Activated naive CD4-positive, alpha-beta T cell treated with anti-CD3 and anti-CD28 coated beads, Interleukin-2, amount 50 U/mL, for 24 hours (primary cell): ENCODE measurements at regions not wholly inside any gene's neighbourhood (a gene's known extent, or its start where the extent isn't known, plus 50 kb on each side); places are given as distances from the start of the nearest gene placed in this dataset.

ENCODE experiments used
- H3K27ac Mint-ChIP-seq: one replicate; pipeline ENCODE4 v1.8.0; 2021; ENCODE audit warnings: mild to moderate bottlenecking, mixed read lengths
- H3K27me3 Mint-ChIP-seq: one replicate; pipeline ENCODE4 v1.8.0; 2021; ENCODE audit warnings: mixed read lengths
- H3K36me3 Mint-ChIP-seq: one replicate; pipeline ENCODE4 v1.8.0; 2021; ENCODE audit warnings: mixed read lengths
- H3K4me1 Mint-ChIP-seq: one replicate; pipeline ENCODE4 v1.8.0; 2021; ENCODE audit warnings: mixed read lengths
- H3K4me3 Mint-ChIP-seq: one replicate; pipeline ENCODE4 v1.8.0; 2021; ENCODE audit warnings: mild to moderate bottlenecking, mixed read lengths
- H3K9me3 Mint-ChIP-seq: one replicate; pipeline ENCODE4 v1.8.0; 2021; ENCODE audit warnings: mixed read lengths

GRCh38 chr6:9627916-9628315, 787.0 kb downstream of the TFAP2A start:
- no peaks in the 10 kb centered on the region for H3K27me3 Mint-ChIP-seq
- peaks cover 17% of the 10 kb centered on the region for H3K9me3 Mint-ChIP-seq
- no peaks in the 10 kb centered on the region for H3K36me3 Mint-ChIP-seq
- no peak overlapping the region for H3K27ac Mint-ChIP-seq
- H3K4me1 Mint-ChIP-seq, result no peaks in the 10 kb centered on the region
- no peak overlapping the region for H3K4me3 Mint-ChIP-seq

- no peaks in the 10 kb centered on the region for H3K27me3 Mint-ChIP-seq
- H3K4me1 Mint-ChIP-seq, result no peaks in the 10 kb centered on the region
- H3K9me3 Mint-ChIP-seq, result peaks cover 7% of the 10 kb centered on the region
- H3K27ac Mint-ChIP-seq, result no peak overlapping the region
- no peak overlapping the region for H3K4me3 Mint-ChIP-seq
- H3K36me3 Mint-ChIP-seq, result no peaks in the 10 kb centered on the region
These were observed 790.9 kb downstream of the TFAP2A start for GRCh38 chr6:9623985-9624384.

- Mint-ChIP-seq H3K4me3 (no peak overlapping the region), H3K36me3 (no peaks in the 10 kb centered on the region), H3K9me3 (peaks cover 7% of the 10 kb centered on the region), H3K27ac (no peak overlapping the region), H3K4me1 (no peaks in the 10 kb centered on the region), H3K27me3 (no peaks in the 10 kb centered on the region)
These were observed 791.5 kb downstream of the TFAP2A start for GRCh38 chr6:9623228-9623832.

GRCh38 chr6:9621276-9621675, 793.6 kb downstream of the TFAP2A start:
- H3K4me1 Mint-ChIP-seq, result no peaks in the 10 kb centered on the region
- H3K27me3 Mint-ChIP-seq, result no peaks in the 10 kb centered on the region
- no peaks in the 10 kb centered on the region for H3K36me3 Mint-ChIP-seq
- no peak overlapping the region for H3K4me3 Mint-ChIP-seq
- no peak overlapping the region for H3K27ac Mint-ChIP-seq
- no peaks in the 10 kb centered on the region for H3K9me3 Mint-ChIP-seq

- no peak overlapping the region for H3K27ac Mint-ChIP-seq
- no peaks in the 10 kb centered on the region for H3K9me3 Mint-ChIP-seq
- no peaks in the 10 kb centered on the region for H3K27me3 Mint-ChIP-seq
- no peaks in the 10 kb centered on the region for H3K4me1 Mint-ChIP-seq
- H3K36me3 Mint-ChIP-seq, result no peaks in the 10 kb centered on the region
- no peak overlapping the region for H3K4me3 Mint-ChIP-seq
These were observed 794.2 kb downstream of the TFAP2A start for GRCh38 chr6:9620687-9621086.

GRCh38 chr6:9620263-9620662, 794.6 kb downstream of the TFAP2A start:
- Mint-ChIP-seq H3K9me3 (no peaks in the 10 kb centered on the region), H3K27me3 (no peaks in the 10 kb centered on the region), H3K36me3 (no peaks in the 10 kb centered on the region), H3K4me3 (no peak overlapping the region), H3K27ac (no peak overlapping the region), H3K4me1 (no peaks in the 10 kb centered on the region)

- no peaks in the 10 kb centered on the region for H3K27me3 Mint-ChIP-seq
- H3K27ac Mint-ChIP-seq, result no peak overlapping the region
- no peaks in the 10 kb centered on the region for H3K36me3 Mint-ChIP-seq
- no peaks in the 10 kb centered on the region for H3K4me1 Mint-ChIP-seq
- H3K4me3 Mint-ChIP-seq, result no peak overlapping the region
- H3K9me3 Mint-ChIP-seq, result no peaks in the 10 kb centered on the region
These were observed 800.1 kb downstream of the TFAP2A start for GRCh38 chr6:9614778-9615177.

- Mint-ChIP-seq H3K4me3 (no peak overlapping the region), H3K27me3 (no peaks in the 10 kb centered on the region), H3K4me1 (no peaks in the 10 kb centered on the region), H3K9me3 (no peaks in the 10 kb centered on the region), H3K36me3 (no peaks in the 10 kb centered on the region), H3K27ac (no peak overlapping the region)
These were observed 802.4 kb downstream of the TFAP2A start for GRCh38 chr6:9612489-9612888.

- Mint-ChIP-seq H3K9me3 (no peaks in the 10 kb centered on the region), H3K36me3 (no peaks in the 10 kb centered on the region), H3K4me1 (no peaks in the 10 kb centered on the region), H3K4me3 (no peak overlapping the region), H3K27ac (no peak overlapping the region), H3K27me3 (no peaks in the 10 kb centered on the region)
These were observed 804.1 kb downstream of the TFAP2A start for GRCh38 chr6:9610620-9611415.

GRCh38 chr6:9606435-9607134, 808.3 kb downstream of the TFAP2A start:
- no peaks in the 10 kb centered on the region for H3K36me3 Mint-ChIP-seq
- H3K4me3 Mint-ChIP-seq, result no peak overlapping the region
- H3K4me1 Mint-ChIP-seq, result no peaks in the 10 kb centered on the region
- H3K9me3 Mint-ChIP-seq, result peaks cover 5% of the 10 kb centered on the region
- no peak overlapping the region for H3K27ac Mint-ChIP-seq
- no peaks in the 10 kb centered on the region for H3K27me3 Mint-ChIP-seq

- H3K4me1 Mint-ChIP-seq, result no peaks in the 10 kb centered on the region
- H3K27ac Mint-ChIP-seq, result no peak overlapping the region
- no peaks in the 10 kb centered on the region for H3K36me3 Mint-ChIP-seq
- peaks cover 3% of the 10 kb centered on the region for H3K9me3 Mint-ChIP-seq
- no peaks in the 10 kb centered on the region for H3K27me3 Mint-ChIP-seq
- no peak overlapping the region for H3K4me3 Mint-ChIP-seq
These were observed 820.1 kb downstream of the TFAP2A start for GRCh38 chr6:9594746-9595145.

GRCh38 chr6:9593554-9593953, 821.3 kb downstream of the TFAP2A start:
- no peaks in the 10 kb centered on the region for H3K9me3 Mint-ChIP-seq
- no peak overlapping the region for H3K4me3 Mint-ChIP-seq
- no peaks in the 10 kb centered on the region for H3K4me1 Mint-ChIP-seq
- H3K27me3 Mint-ChIP-seq, result no peaks in the 10 kb centered on the region
- H3K36me3 Mint-ChIP-seq, result no peaks in the 10 kb centered on the region
- no peak overlapping the region for H3K27ac Mint-ChIP-seq

- H3K4me1 Mint-ChIP-seq, result no peaks in the 10 kb centered on the region
These were observed 831.0 kb downstream of the TFAP2A start for GRCh38 chr6:9583753-9584352.

GRCh38 chr6:9581155-9581554, 833.7 kb downstream of the TFAP2A start:
- Mint-ChIP-seq H3K9me3 (peaks cover under 1% of the 10 kb centered on the region), H3K4me1 (no peaks in the 10 kb centered on the region), H3K27ac (no peak overlapping the region), H3K36me3 (no peaks in the 10 kb centered on the region), H3K27me3 (no peaks in the 10 kb centered on the region), H3K4me3 (no peak overlapping the region)

More at GRCh38 chr6:9583753-9584352, 831.0 kb downstream of the TFAP2A start:
- no peaks in the 10 kb centered on the region for H3K36me3 Mint-ChIP-seq
- H3K27me3 Mint-ChIP-seq, result peaks cover 2% of the 10 kb centered on the region
- peaks cover 6% of the 10 kb centered on the region for H3K9me3 Mint-ChIP-seq
- H3K4me3 Mint-ChIP-seq, result no peak overlapping the region
- no peak overlapping the region for H3K27ac Mint-ChIP-seq

GRCh38 chr6:9576521-9576920, 838.4 kb downstream of the TFAP2A start:
- Mint-ChIP-seq H3K27me3 (no peaks in the 10 kb centered on the region), H3K27ac (no peak overlapping the region), H3K4me3 (no peak overlapping the region), H3K36me3 (no peaks in the 10 kb centered on the region), H3K9me3 (no peaks in the 10 kb centered on the region), H3K4me1 (no peaks in the 10 kb centered on the region)

- Mint-ChIP-seq H3K4me1 (no peaks in the 10 kb centered on the region), H3K27ac (no peak overlapping the region), H3K9me3 (no peaks in the 10 kb centered on the region), H3K36me3 (no peaks in the 10 kb centered on the region), H3K4me3 (no peak overlapping the region), H3K27me3 (no peaks in the 10 kb centered on the region)
These were observed 848.8 kb downstream of the TFAP2A start for GRCh38 chr6:9566096-9566495.
